ENCODE measurements at regions not wholly inside any gene's neighbourhood (a gene's known extent, or its start where the extent isn't known, plus 50 kb on each side); places are given as distances from the start of the nearest gene placed in this dataset.
"Not testable (repeated sequence)": the region's sequence is repeated elsewhere in the genome, so short reads cannot be mapped to it uniquely, and the experiment has no call there.

- FAIRE-seq (no peak), DNase-seq (ENCODE audit: low read depth) (peak; percentile 22)
- H3K4me3 ChIP-seq (ENCODE audit: low read depth, low read length), result no peak overlapping the region
- H3K36me3 ChIP-seq (ENCODE audit: control insufficient read depth, insufficient read depth, low read length), result no peaks in the 10 kb centered on the region
- no peak for TF ChIP-seq CTCF (IDR thresholded peaks at IDR 0.05; ENCODE audit: insufficient read depth, low read length, severe bottlenecking)
- H3K27me3 ChIP-seq (ENCODE audit: control insufficient read depth, insufficient read depth, low read length), result no peaks in the 10 kb centered on the region
Observed at GRCh38 chr3:74214286-74214685, 400.2 kb downstream of the CNTN3 start.

- no peak for FAIRE-seq
- no peak for TF ChIP-seq CTCF (IDR thresholded peaks at IDR 0.05; ENCODE audit: insufficient read depth, low read length, severe bottlenecking)
- DNase-seq (ENCODE audit: low read depth), result no peak
- no peak overlapping the region for H3K4me3 ChIP-seq (ENCODE audit: low read depth, low read length)
- H3K27me3 ChIP-seq (ENCODE audit: control insufficient read depth, insufficient read depth, low read length), result no peaks in the 10 kb centered on the region
- no peaks in the 10 kb centered on the region for H3K36me3 ChIP-seq (ENCODE audit: control insufficient read depth, insufficient read depth, low read length)
Observed at GRCh38 chr3:74210739-74211138, 403.7 kb downstream of the CNTN3 start.

- Histone ChIP-seq H3K4me3 (ENCODE audit: low read depth, low read length) (no peak overlapping the region), H3K36me3 (ENCODE audit: control insufficient read depth, insufficient read depth, low read length) (no peaks in the 10 kb centered on the region), H3K27me3 (ENCODE audit: control insufficient read depth, insufficient read depth, low read length) (no peaks in the 10 kb centered on the region)
- DNase-seq (ENCODE audit: low read depth) (no peak), FAIRE-seq (no peak)
- no peak for TF ChIP-seq CTCF (IDR thresholded peaks at IDR 0.05; ENCODE audit: insufficient read depth, low read length, severe bottlenecking)
Observed at GRCh38 chr3:74200952-74201351, 413.5 kb downstream of the CNTN3 start.

- FAIRE-seq; H3K4me3 ChIP-seq (ENCODE audit: low read depth, low read length); H3K36me3 ChIP-seq (ENCODE audit: control insufficient read depth, insufficient read depth, low read length); H3K27me3 ChIP-seq (ENCODE audit: control insufficient read depth, insufficient read depth, low read length); DNase-seq (ENCODE audit: low read depth): not testable (repeated sequence)
Observed at GRCh38 chr3:74178664-74179063, 435.8 kb downstream of the CNTN3 start.

- no peak for FAIRE-seq
- TF ChIP-seq CTCF (IDR thresholded peaks at IDR 0.05; ENCODE audit: insufficient read depth, low read length, severe bottlenecking), result no peak
Observed at GRCh38 chr3:74173090-74173489, 441.4 kb downstream of the CNTN3 start.

GRCh38 chr3:74167926-74168325 is 446.5 kb downstream of the CNTN3 start:
- Histone ChIP-seq H3K4me3 (ENCODE audit: low read depth, low read length) (no peak overlapping the region), H3K27me3 (ENCODE audit: control insufficient read depth, insufficient read depth, low read length) (no peaks in the 10 kb centered on the region), H3K36me3 (ENCODE audit: control insufficient read depth, insufficient read depth, low read length) (no peaks in the 10 kb centered on the region)
- TF ChIP-seq CTCF (IDR thresholded peaks at IDR 0.05; ENCODE audit: insufficient read depth, low read length, severe bottlenecking), result no peak
- FAIRE-seq (no peak), DNase-seq (ENCODE audit: low read depth) (no peak)

More at GRCh38 chr3:74173090-74173489, 441.4 kb downstream of the CNTN3 start:
- Histone ChIP-seq H3K4me3 (ENCODE audit: low read depth, low read length) (no peak overlapping the region), H3K36me3 (ENCODE audit: control insufficient read depth, insufficient read depth, low read length) (no peaks in the 10 kb centered on the region), H3K27me3 (ENCODE audit: control insufficient read depth, insufficient read depth, low read length) (no peaks in the 10 kb centered on the region)
- DNase-seq (ENCODE audit: low read depth), result no peak
